ENCODE measurements at regions not wholly inside any gene's neighbourhood (a gene's known extent, or its start where the extent isn't known, plus 50 kb on each side); places are given as distances from the start of the nearest gene placed in this dataset.

DNA sequence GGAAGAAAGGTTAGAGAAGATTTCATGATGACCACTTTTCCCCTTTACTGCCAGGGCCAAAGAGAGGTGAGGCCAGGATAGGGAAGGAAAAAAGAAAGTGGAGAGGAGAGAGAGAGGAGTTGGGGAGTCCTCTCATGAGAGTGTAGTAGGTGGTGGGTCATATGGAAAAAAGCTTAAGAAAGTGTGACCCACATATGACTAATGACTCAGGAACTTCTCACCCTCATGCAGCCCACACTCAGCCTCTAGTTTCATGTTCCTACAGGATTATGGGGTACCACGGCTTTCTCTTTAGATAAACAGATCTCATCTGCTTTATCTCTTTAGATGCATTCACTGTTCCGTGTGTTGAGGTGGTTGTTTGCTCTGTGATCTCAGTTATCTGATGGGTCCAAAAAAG lies 462.5 kb upstream of the IGFBP3 start:
- TF ChIP-seq, protein P1, sequence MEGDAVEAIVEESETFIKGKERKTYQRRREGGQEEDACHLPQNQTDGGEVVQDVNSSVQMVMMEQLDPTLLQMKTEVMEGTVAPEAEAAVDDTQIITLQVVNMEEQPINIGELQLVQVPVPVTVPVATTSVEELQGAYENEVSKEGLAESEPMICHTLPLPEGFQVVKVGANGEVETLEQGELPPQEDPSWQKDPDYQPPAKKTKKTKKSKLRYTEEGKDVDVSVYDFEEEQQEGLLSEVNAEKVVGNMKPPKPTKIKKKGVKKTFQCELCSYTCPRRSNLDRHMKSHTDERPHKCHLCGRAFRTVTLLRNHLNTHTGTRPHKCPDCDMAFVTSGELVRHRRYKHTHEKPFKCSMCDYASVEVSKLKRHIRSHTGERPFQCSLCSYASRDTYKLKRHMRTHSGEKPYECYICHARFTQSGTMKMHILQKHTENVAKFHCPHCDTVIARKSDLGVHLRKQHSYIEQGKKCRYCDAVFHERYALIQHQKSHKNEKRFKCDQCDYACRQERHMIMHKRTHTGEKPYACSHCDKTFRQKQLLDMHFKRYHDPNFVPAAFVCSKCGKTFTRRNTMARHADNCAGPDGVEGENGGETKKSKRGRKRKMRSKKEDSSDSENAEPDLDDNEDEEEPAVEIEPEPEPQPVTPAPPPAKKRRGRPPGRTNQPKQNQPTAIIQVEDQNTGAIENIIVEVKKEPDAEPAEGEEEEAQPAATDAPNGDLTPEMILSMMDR (IDR thresholded peaks at IDR 0.05), result no peak
- no peak for TF ChIP-seq EZH2 (IDR thresholded peaks at IDR 0.05)
